AG08395 (cell line): ENCODE measurements at regions not wholly inside any gene's neighbourhood (a gene's known extent, or its start where the extent isn't known, plus 50 kb on each side); places are given as distances from the start of the nearest gene placed in this dataset.

Experiments used
- DNase-seq: peaks from one replicate; pipeline ENCODE4 v3.0.0; 2012; ENCODE audit warnings: mixed read lengths, low spot score

- no peak for DNase-seq
Measured at GRCh38 chr7:1378610-1379601, 80.4 kb downstream of the MICALL2 start.

- DNase-seq, result no peak
Measured at GRCh38 chr7:1380231-1380815, 78.9 kb downstream of the MICALL2 start.

- DNase-seq, result no peak
Measured at GRCh38 chr7:1380821-1381580, 78.3 kb downstream of the MICALL2 start.

GRCh38 chr7:1382553-1383397 is 76.5 kb downstream of the MICALL2 start:
- no peak for DNase-seq

- DNase-seq, result no peak
Measured at GRCh38 chr7:1383398-1384112, 75.7 kb downstream of the MICALL2 start.

- no peak for DNase-seq
Measured at GRCh38 chr7:1384113-1384415, 75.2 kb downstream of the MICALL2 start.
